GM10266 (cell line): ENCODE measurements at regions not wholly inside any gene's neighbourhood (a gene's known extent, or its start where the extent isn't known, plus 50 kb on each side); places are given as distances from the start of the nearest gene placed in this dataset.

Source experiments
- DNase-seq: peaks from one replicate; pipeline ENCODE4 v3.0.0; 2012; ENCODE audit errors: extremely low spot score
- CTCF ChIP-seq: IDR thresholded peaks from 2 replicates; pipeline ENCODE4 v1.5.1; 2012; ENCODE audit warnings: mild to moderate bottlenecking, low read depth; ENCODE audit not compliant: control insufficient read depth, insufficient read depth; ENCODE audit errors: missing control alignments

DNA sequence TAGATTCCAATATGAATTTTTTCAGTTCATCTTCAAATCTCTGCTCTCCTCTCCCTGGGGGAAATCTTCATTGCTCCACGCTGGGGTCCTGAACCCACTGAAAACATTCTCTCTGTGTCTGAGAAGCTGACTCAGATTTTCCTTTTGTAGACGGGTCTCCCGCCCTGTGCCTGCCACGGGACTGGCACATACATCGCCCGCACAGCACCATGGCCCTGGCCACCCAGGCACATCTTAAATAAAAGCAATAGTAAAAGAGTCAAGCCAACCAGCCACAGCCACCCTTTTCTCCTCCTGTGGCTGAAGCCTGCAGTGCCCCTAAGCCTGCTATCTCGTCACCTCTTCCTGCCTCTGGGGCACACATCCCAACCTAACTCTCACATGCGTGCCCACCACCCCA is 301.2 kb downstream of the ZNF536 start:
- no peak for TF ChIP-seq CTCF

GRCh38 chr19:30672926-30673325 is 300.7 kb downstream of the ZNF536 start:
- no peak for TF ChIP-seq CTCF
- no peak for DNase-seq

More for the DNA sequence above, 301.2 kb downstream of the ZNF536 start:
- no peak for DNase-seq

DNA sequence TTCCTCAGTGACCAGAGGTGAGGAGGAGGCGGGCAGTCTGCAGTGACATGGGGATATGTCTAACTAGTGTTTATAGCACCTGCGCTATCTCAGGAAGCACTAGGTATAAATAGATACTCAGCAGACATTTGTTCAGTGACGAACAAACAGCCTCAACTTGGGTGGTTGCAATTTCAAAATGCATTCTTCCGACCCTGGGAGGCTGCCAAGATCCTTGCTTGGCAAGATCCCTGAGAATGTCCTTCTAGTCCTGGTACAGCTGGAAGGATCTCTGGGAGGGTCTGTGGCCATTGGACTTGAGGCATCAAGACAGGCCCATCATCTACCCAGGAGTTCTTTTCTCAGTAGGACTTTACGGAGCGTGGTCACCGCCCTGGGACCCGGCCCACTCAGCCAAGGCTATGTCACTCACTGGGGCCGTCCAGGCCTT is 299.5 kb downstream of the ZNF536 start:
- DNase-seq, result no peak
- TF ChIP-seq CTCF, result no peak

- TF ChIP-seq CTCF, result no peak
- no peak for DNase-seq
These were observed 299.1 kb downstream of the ZNF536 start for GRCh38 chr19:30671367-30671619.

DNA sequence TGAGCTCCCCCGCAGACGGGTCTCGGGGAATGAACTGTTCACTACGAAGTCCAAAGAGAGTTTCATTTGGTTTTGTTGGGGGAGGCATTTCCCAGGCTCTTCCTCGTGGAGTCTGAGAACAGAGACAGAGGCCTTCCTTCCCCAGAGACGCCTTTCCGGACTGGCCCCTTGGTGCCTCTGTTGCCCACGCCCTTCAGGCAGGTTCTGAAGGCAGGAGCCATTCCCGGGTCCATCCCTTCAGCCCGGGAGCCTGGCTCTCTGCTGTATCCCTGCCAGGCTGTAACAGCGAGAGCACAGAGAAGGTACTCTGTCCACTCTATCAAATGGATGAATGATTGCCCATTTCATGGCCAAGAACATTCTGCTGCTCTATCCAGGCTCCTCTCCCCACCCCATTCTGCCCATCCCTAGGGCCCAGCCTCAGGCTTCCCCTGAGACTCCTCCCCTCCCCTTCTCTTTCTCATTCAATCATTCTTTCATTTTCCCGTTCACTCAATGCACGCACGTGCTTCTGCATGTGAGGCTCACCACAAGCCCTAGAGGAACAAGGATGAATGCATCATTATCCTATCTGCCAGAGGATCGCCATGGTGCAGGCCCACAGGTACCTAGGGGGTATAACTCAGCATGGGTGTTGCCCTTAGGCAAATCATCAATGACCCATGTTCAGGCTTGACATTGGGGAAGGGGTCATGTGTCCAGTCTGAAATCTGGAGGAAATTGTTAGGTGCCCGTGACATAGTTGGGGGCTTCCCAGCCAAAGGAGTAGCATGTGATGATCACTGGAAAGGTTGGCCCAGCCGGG is 298.6 kb downstream of the ZNF536 start:
- TF ChIP-seq CTCF, result no peak
- DNase-seq, result no peak

- no peak for TF ChIP-seq CTCF
- DNase-seq, result no peak
These were observed 297.8 kb downstream of the ZNF536 start for GRCh38 chr19:30670011-30670329.

GRCh38 chr19:30669329-30670010 is 297.3 kb downstream of the ZNF536 start:
- peak; percentile 76 for TF ChIP-seq CTCF
- DNase-seq, result peak; percentile 38
